ENCODE measurements at regions not wholly inside any gene's neighbourhood (a gene's known extent, or its start where the extent isn't known, plus 50 kb on each side); places are given as distances from the start of the nearest gene placed in this dataset.

GRCh38 chr4:181944527-181944926 is 298.7 kb upstream of the TENM3 start:
- no peak for TF ChIP-seq CTCF (IDR thresholded peaks at IDR 0.05)
- TF ChIP-seq POLR2A (IDR thresholded peaks at IDR 0.05): no peak
